Inflammatory macrophage treated with lipopolysaccharide for 4 hours (primary cell): ENCODE measurements at regions not wholly inside any gene's neighbourhood (a gene's known extent, or its start where the extent isn't known, plus 50 kb on each side); places are given as distances from the start of the nearest gene placed in this dataset.

ENCODE experiments used
- DNase-seq: peaks from one replicate; pipeline ENCODE4 v3.0.0-alpha.2; 2020

- DNase-seq, result no peak
Observed at GRCh38 chr2:8309131-8309530, 372.7 kb upstream of the ID2 start.

- peak; percentile 87 for DNase-seq
Observed at GRCh38 chr2:8310557-8311455, 371.1 kb upstream of the ID2 start.

- DNase-seq, result no peak
Observed at GRCh38 chr2:8312221-8312620, 369.6 kb upstream of the ID2 start.

- DNase-seq, result peak; percentile 64
Observed at GRCh38 chr2:8312861-8313830, 368.7 kb upstream of the ID2 start.

GRCh38 chr2:8314063-8314462 lies 367.8 kb upstream of the ID2 start:
- DNase-seq, result peak; percentile 88

- peak; percentile 75 for DNase-seq
Observed at GRCh38 chr2:8315531-8316165, 366.2 kb upstream of the ID2 start.

- no peak for DNase-seq
Observed at GRCh38 chr2:8316356-8316755, 365.5 kb upstream of the ID2 start.

- no peak for DNase-seq
Observed at GRCh38 chr2:8317418-8317817, 364.4 kb upstream of the ID2 start.

- DNase-seq, result no peak
Observed at GRCh38 chr2:8319219-8319618, 362.6 kb upstream of the ID2 start.

- DNase-seq, result no peak
Observed at GRCh38 chr2:8320311-8321066, 361.4 kb upstream of the ID2 start.

GRCh38 chr2:8322634-8323033 lies 359.2 kb upstream of the ID2 start:
- DNase-seq, result no peak

GRCh38 chr2:8324164-8324856 lies 357.5 kb upstream of the ID2 start:
- DNase-seq, result no peak

GRCh38 chr2:8324901-8325300 lies 357.0 kb upstream of the ID2 start:
- DNase-seq, result no peak

GRCh38 chr2:8327371-8328100 lies 354.3 kb upstream of the ID2 start:
- DNase-seq, result no peak

GRCh38 chr2:8328217-8328616 lies 353.6 kb upstream of the ID2 start:
- peak; percentile 34 for DNase-seq

GRCh38 chr2:8329660-8330622 lies 351.9 kb upstream of the ID2 start:
- DNase-seq, result no peak

GRCh38 chr2:8331068-8331467 lies 350.8 kb upstream of the ID2 start:
- DNase-seq, result no peak

- no peak for DNase-seq
Observed at GRCh38 chr2:8332646-8333045, 349.2 kb upstream of the ID2 start.

- no peak for DNase-seq
Observed at GRCh38 chr2:8333177-8333831, 348.6 kb upstream of the ID2 start.
